Peyer's patch (tissue), 4 donors: ENCODE measurements at regions not wholly inside any gene's neighbourhood (a gene's known extent, or its start where the extent isn't known, plus 50 kb on each side); places are given as distances from the start of the nearest gene placed in this dataset.

ENCODE experiments used
- DNase-seq, 3 donors: peaks; one replicate each; pipeline ENCODE4 v3.0.0-alpha.2; 2017 to 2019
- H3K27ac ChIP-seq, 4 donors: fragments of 200-600 bp; sonication (generic); one replicate each; pipeline ENCODE4 v1.5.1; 2016 to 2019
- H3K27me3 ChIP-seq, 2 donors: fragments of 200-600 bp; sonication (generic); one replicate each; pipeline ENCODE4 v1.5.1; 2019
- H3K36me3 ChIP-seq, 3 donors: fragments of 200-600 bp; sonication (generic); one replicate each; pipeline ENCODE4 v1.5.1; 2016 to 2019
- H3K4me1 ChIP-seq, 4 donors: fragments of 200-600 bp; sonication (generic); one replicate each; pipeline ENCODE4 v1.5.1; 2016 to 2019
- H3K4me3 ChIP-seq, 4 donors: fragments of 200-600 bp; sonication (generic); 1 replicate in 3 of 4; 2 replicates in 1 of 4; pipeline ENCODE4 v1.5.1; 2016 to 2019; ENCODE audit warnings: mild to moderate bottlenecking in 1 of 4
- H3K9me3 ChIP-seq, 4 donors: fragments of 200-600 bp; sonication (generic); one replicate each; pipeline ENCODE4 v1.5.1; 2016 to 2019; ENCODE audit warnings: mild to moderate bottlenecking in 1 of 4
- CTCF ChIP-seq, 6 experiments: fragments of 450-650 bp in 4 of 6; fragments of 200-600 bp in 2 of 6; sonication (generic) in 1 of 6; IDR thresholded peaks; one replicate each; pipeline ENCODE4 v1.5.1; 2017 to 2019; ENCODE audit warnings: antibody characterized with exemption in 6 of 6, mild to moderate bottlenecking in 3 of 6, moderate library complexity in 1 of 6
- POLR2A ChIP-seq, 2 donors: fragments of 450-650 bp; IDR thresholded peaks; one replicate each; pipeline ENCODE4 v1.5.1; 2017; ENCODE audit warnings: antibody characterized with exemption in 2 of 2, mild to moderate bottlenecking in 2 of 2, moderate library complexity in 2 of 2

- Histone ChIP-seq H3K27ac (no peak overlapping the region), H3K4me1 (no peaks in the 10 kb centered on the region), H3K36me3 (no peaks in the 10 kb centered on the region), H3K4me3 (no peak overlapping the region), H3K9me3 (no peaks in the 10 kb centered on the region), H3K27me3 (no peaks in the 10 kb centered on the region)
- TF ChIP-seq POLR2A (IDR thresholded peaks at IDR 0.05) (no peak), CTCF (IDR thresholded peaks at IDR 0.05) (no peak)
- no peak for DNase-seq
These were observed 836.0 kb downstream of the PDHA2 start for GRCh38 chr4:96675896-96676295.

GRCh38 chr4:96676754-96677435, 837.0 kb downstream of the PDHA2 start:
- no peaks in the 10 kb centered on the region for H3K27me3 ChIP-seq
- DNase-seq: no peak
- no peaks in the 10 kb centered on the region for H3K36me3 ChIP-seq
- no peaks in the 10 kb centered on the region for H3K9me3 ChIP-seq
- H3K4me1 ChIP-seq: no peaks in the 10 kb centered on the region
- TF ChIP-seq POLR2A (IDR thresholded peaks at IDR 0.05) (no peak), CTCF (IDR thresholded peaks at IDR 0.05) (no peak)
- no peak overlapping the region for H3K4me3 ChIP-seq
- H3K27ac ChIP-seq: no peak overlapping the region

- DNase-seq: no peak
- no peak overlapping the region for H3K4me3 ChIP-seq
- H3K27ac ChIP-seq: no peak overlapping the region
- no peaks in the 10 kb centered on the region for H3K27me3 ChIP-seq
- H3K9me3 ChIP-seq: no peaks in the 10 kb centered on the region
- no peaks in the 10 kb centered on the region for H3K4me1 ChIP-seq
- TF ChIP-seq CTCF (IDR thresholded peaks at IDR 0.05): no peak
- no peak for TF ChIP-seq POLR2A (IDR thresholded peaks at IDR 0.05)
- no peaks in the 10 kb centered on the region for H3K36me3 ChIP-seq
These were observed 837.6 kb downstream of the PDHA2 start for GRCh38 chr4:96677499-96677898.

GRCh38 chr4:96681218-96681617, 841.3 kb downstream of the PDHA2 start:
- Histone ChIP-seq H3K9me3 (no peaks in the 10 kb centered on the region), H3K27me3 (no peaks in the 10 kb centered on the region), H3K4me3 (no peak overlapping the region), H3K4me1 (no peaks in the 10 kb centered on the region), H3K27ac (no peak overlapping the region), H3K36me3 (no peaks in the 10 kb centered on the region)
- DNase-seq: no peak
- TF ChIP-seq CTCF (IDR thresholded peaks at IDR 0.05) (no peak), POLR2A (IDR thresholded peaks at IDR 0.05) (no peak)

- H3K4me3 ChIP-seq: no peak overlapping the region
- no peak overlapping the region for H3K27ac ChIP-seq
- DNase-seq: peak in 1 of 3 donors; percentile 20
- no peaks in the 10 kb centered on the region for H3K9me3 ChIP-seq
- no peaks in the 10 kb centered on the region for H3K27me3 ChIP-seq
- no peaks in the 10 kb centered on the region for H3K4me1 ChIP-seq
- no peaks in the 10 kb centered on the region for H3K36me3 ChIP-seq
- TF ChIP-seq CTCF (IDR thresholded peaks at IDR 0.05): no peak
- TF ChIP-seq POLR2A (IDR thresholded peaks at IDR 0.05): no peak
These were observed 845.8 kb downstream of the PDHA2 start for GRCh38 chr4:96685691-96686090.

GRCh38 chr4:96691521-96691920, 851.6 kb downstream of the PDHA2 start:
- H3K4me3 ChIP-seq: no peak overlapping the region
- TF ChIP-seq POLR2A (IDR thresholded peaks at IDR 0.05) (no peak), CTCF (IDR thresholded peaks at IDR 0.05) (no peak)
- no peak overlapping the region for H3K27ac ChIP-seq
- no peaks in the 10 kb centered on the region for H3K9me3 ChIP-seq
- H3K4me1 ChIP-seq: no peaks in the 10 kb centered on the region
- H3K36me3 ChIP-seq: no peaks in the 10 kb centered on the region
- no peak for DNase-seq
- no peaks in the 10 kb centered on the region for H3K27me3 ChIP-seq
